Tibial nerve (tissue), 4 donors: ENCODE measurements at regions not wholly inside any gene's neighbourhood (a gene's known extent, or its start where the extent isn't known, plus 50 kb on each side); places are given as distances from the start of the nearest gene placed in this dataset.

Experiments used
- EP300 ChIP-seq, 2 donors: sonication (generic); formaldehyde crosslinking; IDR thresholded peaks; one replicate each; pipeline ENCODE4 v1.6.1; 2017; ENCODE audit warnings: antibody characterized with exemption in 2 of 2, mild to moderate bottlenecking in 1 of 2
- POLR2A ChIP-seq, 2 donors: fragments of 450-650 bp; IDR thresholded peaks; one replicate each; pipeline ENCODE4 v1.6.1; 2017; ENCODE audit warnings: antibody characterized with exemption in 2 of 2, mild to moderate bottlenecking in 2 of 2, moderate library complexity in 2 of 2
- TF ChIP-seq, protein P1 (sequence below), 5 experiments: fragments of 200-600 bp in 3 of 5; fragments of 450-650 bp in 2 of 5; sonication (generic) in 3 of 5; IDR thresholded peaks; one replicate each; pipeline ENCODE4 v1.5.1; 2016 to 2019; ENCODE audit warnings: antibody characterized with exemption in 5 of 5, mild to moderate bottlenecking in 3 of 5, moderate library complexity in 2 of 5

DNA sequence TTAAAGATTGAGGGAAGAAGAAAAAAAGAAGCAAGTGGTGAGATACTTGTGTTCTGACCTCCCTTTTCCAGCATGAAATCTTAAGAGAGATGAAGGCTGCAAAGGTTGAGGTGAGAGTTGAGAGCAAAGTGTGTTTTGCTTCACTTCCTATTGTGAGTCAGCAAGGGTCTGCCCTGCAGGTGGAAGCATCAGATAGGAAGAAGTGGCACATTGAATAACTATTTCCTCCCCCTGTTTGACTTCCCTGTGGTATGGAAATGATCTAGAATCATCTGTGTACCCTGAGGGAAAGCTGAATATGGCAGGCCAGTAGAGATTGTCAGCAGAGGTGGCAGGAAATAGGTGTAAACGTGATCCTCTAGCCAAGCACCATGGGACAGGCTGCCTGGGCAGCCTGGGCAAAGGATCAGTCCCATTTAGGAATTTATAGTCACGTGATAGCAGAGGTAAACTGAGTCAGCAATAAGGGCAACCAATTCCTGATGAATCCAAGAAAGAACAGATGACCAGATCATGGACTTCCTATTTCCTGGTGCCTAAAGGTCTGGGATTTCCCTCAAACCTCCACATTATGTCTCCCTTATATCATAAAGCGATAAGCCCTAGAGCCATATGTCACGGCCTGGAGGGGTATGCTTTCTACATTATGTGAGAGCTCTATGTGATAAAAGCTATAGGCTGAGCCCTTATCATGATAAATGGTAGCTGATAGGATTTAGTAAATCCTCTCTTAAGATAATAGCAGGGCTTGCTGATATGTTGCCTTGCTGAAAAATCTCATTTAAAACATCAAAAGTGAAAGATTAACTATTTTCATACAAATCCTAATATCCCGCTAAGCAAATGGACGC lies 287.0 kb downstream of the MDFIC start:
- TF ChIP-seq POLR2A (IDR thresholded peaks at IDR 0.05) (no peak), EP300 (IDR thresholded peaks at IDR 0.05) (no peak)
- TF ChIP-seq, protein P1, sequence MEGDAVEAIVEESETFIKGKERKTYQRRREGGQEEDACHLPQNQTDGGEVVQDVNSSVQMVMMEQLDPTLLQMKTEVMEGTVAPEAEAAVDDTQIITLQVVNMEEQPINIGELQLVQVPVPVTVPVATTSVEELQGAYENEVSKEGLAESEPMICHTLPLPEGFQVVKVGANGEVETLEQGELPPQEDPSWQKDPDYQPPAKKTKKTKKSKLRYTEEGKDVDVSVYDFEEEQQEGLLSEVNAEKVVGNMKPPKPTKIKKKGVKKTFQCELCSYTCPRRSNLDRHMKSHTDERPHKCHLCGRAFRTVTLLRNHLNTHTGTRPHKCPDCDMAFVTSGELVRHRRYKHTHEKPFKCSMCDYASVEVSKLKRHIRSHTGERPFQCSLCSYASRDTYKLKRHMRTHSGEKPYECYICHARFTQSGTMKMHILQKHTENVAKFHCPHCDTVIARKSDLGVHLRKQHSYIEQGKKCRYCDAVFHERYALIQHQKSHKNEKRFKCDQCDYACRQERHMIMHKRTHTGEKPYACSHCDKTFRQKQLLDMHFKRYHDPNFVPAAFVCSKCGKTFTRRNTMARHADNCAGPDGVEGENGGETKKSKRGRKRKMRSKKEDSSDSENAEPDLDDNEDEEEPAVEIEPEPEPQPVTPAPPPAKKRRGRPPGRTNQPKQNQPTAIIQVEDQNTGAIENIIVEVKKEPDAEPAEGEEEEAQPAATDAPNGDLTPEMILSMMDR (IDR thresholded peaks at IDR 0.05): no peak
